HUES6 (cell line): ENCODE measurements at regions not wholly inside any gene's neighbourhood (a gene's known extent, or its start where the extent isn't known, plus 50 kb on each side); places are given as distances from the start of the nearest gene placed in this dataset.

Experiments used
- H3K27ac ChIP-seq: 2 replicates; pipeline ENCODE4 v1.7.0; 2013; ENCODE audit warnings: low read depth, mild to moderate bottlenecking, low read length, inconsistent platforms
- H3K27me3 ChIP-seq: 2 replicates; pipeline ENCODE4 v1.6.1; 2013; ENCODE audit warnings: low read length; ENCODE audit not compliant: control insufficient read depth, insufficient read depth
- H3K36me3 ChIP-seq: 2 replicates; pipeline ENCODE4 v1.6.1; 2013; ENCODE audit warnings: low read length; ENCODE audit not compliant: control insufficient read depth, insufficient read depth
- H3K4me1 ChIP-seq: 2 replicates; pipeline ENCODE4 v1.6.1; 2013; ENCODE audit warnings: low read length; ENCODE audit not compliant: control insufficient read depth, insufficient read depth
- H3K4me3 ChIP-seq: 2 replicates; pipeline ENCODE4 v1.5.1; 2013; ENCODE audit warnings: low read depth, low read length
- H3K9ac ChIP-seq: one replicate; pipeline ENCODE4 v1.6.1; 2013; ENCODE audit warnings: mild to moderate bottlenecking, low read length
- H3K9me3 ChIP-seq: 2 replicates; pipeline ENCODE4 v1.6.1; 2013; ENCODE audit warnings: low read depth, low read length; ENCODE audit not compliant: control insufficient read depth, insufficient read depth

- Histone ChIP-seq H3K4me1 (no peaks in the 10 kb centered on the region), H3K9me3 (peaks cover 2% of the 10 kb centered on the region), H3K9ac (no peak overlapping the region), H3K4me3 (no peak overlapping the region), H3K36me3 (no peaks in the 10 kb centered on the region), H3K27me3 (no peaks in the 10 kb centered on the region), H3K27ac (no peak overlapping the region)
Observed at GRCh38 chr5:156148301-156148700, 178.7 kb upstream of the SGCD start.

- Histone ChIP-seq H3K27ac (no peak overlapping the region), H3K9ac (no peak overlapping the region), H3K27me3 (no peaks in the 10 kb centered on the region), H3K4me1 (no peaks in the 10 kb centered on the region), H3K9me3 (no peaks in the 10 kb centered on the region), H3K36me3 (no peaks in the 10 kb centered on the region), H3K4me3 (no peak overlapping the region)
Observed at GRCh38 chr5:156149213-156149612, 177.8 kb upstream of the SGCD start.

- H3K4me1 ChIP-seq: no peaks in the 10 kb centered on the region
- no peak overlapping the region for H3K4me3 ChIP-seq
- H3K27ac ChIP-seq: no peak overlapping the region
- no peaks in the 10 kb centered on the region for H3K27me3 ChIP-seq
- H3K9me3 ChIP-seq: no peaks in the 10 kb centered on the region
- H3K36me3 ChIP-seq: no peaks in the 10 kb centered on the region
- no peak overlapping the region for H3K9ac ChIP-seq
Observed at GRCh38 chr5:156153602-156154001, 173.4 kb upstream of the SGCD start.

GRCh38 chr5:156154757-156155156 is 172.2 kb upstream of the SGCD start:
- no peaks in the 10 kb centered on the region for H3K27me3 ChIP-seq
- no peak overlapping the region for H3K27ac ChIP-seq
- no peak overlapping the region for H3K4me3 ChIP-seq
- no peaks in the 10 kb centered on the region for H3K36me3 ChIP-seq
- no peak overlapping the region for H3K9ac ChIP-seq
- H3K4me1 ChIP-seq: no peaks in the 10 kb centered on the region
- H3K9me3 ChIP-seq: no peaks in the 10 kb centered on the region

GRCh38 chr5:156155598-156155997 is 171.4 kb upstream of the SGCD start:
- Histone ChIP-seq H3K36me3 (no peaks in the 10 kb centered on the region), H3K4me3 (no peak overlapping the region), H3K9ac (no peak overlapping the region), H3K27ac (no peak overlapping the region), H3K4me1 (no peaks in the 10 kb centered on the region), H3K9me3 (no peaks in the 10 kb centered on the region), H3K27me3 (no peaks in the 10 kb centered on the region)

- Histone ChIP-seq H3K27ac (no peak overlapping the region), H3K27me3 (no peaks in the 10 kb centered on the region), H3K36me3 (no peaks in the 10 kb centered on the region), H3K4me3 (no peak overlapping the region), H3K9me3 (no peaks in the 10 kb centered on the region), H3K9ac (no peak overlapping the region), H3K4me1 (no peaks in the 10 kb centered on the region)
Observed at GRCh38 chr5:156164306-156164705, 162.7 kb upstream of the SGCD start.

GRCh38 chr5:156169495-156169894 is 157.5 kb upstream of the SGCD start:
- Histone ChIP-seq H3K27ac (no peak overlapping the region), H3K9me3 (no peaks in the 10 kb centered on the region), H3K4me1 (no peaks in the 10 kb centered on the region), H3K36me3 (no peaks in the 10 kb centered on the region), H3K4me3 (no peak overlapping the region), H3K9ac (no peak overlapping the region), H3K27me3 (no peaks in the 10 kb centered on the region)

- H3K9me3 ChIP-seq: no peaks in the 10 kb centered on the region
- no peak overlapping the region for H3K27ac ChIP-seq
- H3K4me1 ChIP-seq: no peaks in the 10 kb centered on the region
- no peaks in the 10 kb centered on the region for H3K27me3 ChIP-seq
- H3K4me3 ChIP-seq: no peak overlapping the region
- H3K9ac ChIP-seq: no peak overlapping the region
- H3K36me3 ChIP-seq: no peaks in the 10 kb centered on the region
Observed at GRCh38 chr5:156170351-156170961, 156.5 kb upstream of the SGCD start.

GRCh38 chr5:156174225-156174624 is 152.7 kb upstream of the SGCD start:
- Histone ChIP-seq H3K4me3 (no peak overlapping the region), H3K36me3 (no peaks in the 10 kb centered on the region), H3K27me3 (no peaks in the 10 kb centered on the region), H3K27ac (no peak overlapping the region), H3K4me1 (no peaks in the 10 kb centered on the region), H3K9ac (no peak overlapping the region), H3K9me3 (no peaks in the 10 kb centered on the region)

- Histone ChIP-seq H3K27ac (no peak overlapping the region), H3K36me3 (no peaks in the 10 kb centered on the region), H3K4me3 (no peak overlapping the region), H3K9ac (no peak overlapping the region), H3K9me3 (no peaks in the 10 kb centered on the region), H3K4me1 (peaks cover 10% of the 10 kb centered on the region; the same call in 1 of the 2 replicates), H3K27me3 (no peaks in the 10 kb centered on the region)
Observed at GRCh38 chr5:156178117-156178516, 148.8 kb upstream of the SGCD start.

- Histone ChIP-seq H3K27me3 (no peaks in the 10 kb centered on the region), H3K27ac (no peak overlapping the region), H3K9ac (no peak overlapping the region), H3K4me1 (peaks cover 10% of the 10 kb centered on the region; the same call in 1 of the 2 replicates), H3K4me3 (no peak overlapping the region), H3K36me3 (no peaks in the 10 kb centered on the region), H3K9me3 (no peaks in the 10 kb centered on the region)
Observed at GRCh38 chr5:156181656-156182055, 145.3 kb upstream of the SGCD start.
